IMR-90 (cell line): ENCODE measurements at regions not wholly inside any gene's neighbourhood (a gene's known extent, or its start where the extent isn't known, plus 50 kb on each side); places are given as distances from the start of the nearest gene placed in this dataset.

Experiments used
- ATAC-seq: fragments of 200-7000 bp; cut with Tn5 transposase; 2 replicates; pipeline ENCODE4 v1.9.1; 2020; ENCODE audit warnings: low read depth, mild to moderate bottlenecking, moderate library complexity
- BruUV-seq: library from RNA; stranded (reverse); fragments of 400-500 nt; replicated peaks from 2 replicates; lab custom pipeline; 2021; lab: Mats Ljungman, UMichigan
- CTCF ChIA-PET: fragments of 300-600 bp; formaldehyde crosslinking; extraction: SDS; loops from one replicate; lab custom pipeline; 2021; ENCODE audit warnings: antibody characterized with exemption; lab: Yijun Ruan, JAX
- POLR2A ChIA-PET: fragments of 300-600 bp; sonication (Branson Sonifier 250); formaldehyde crosslinking; loops from one replicate; lab custom pipeline; 2022; ENCODE audit warnings: antibody characterized with exemption; ENCODE audit not compliant: unreplicated experiment; lab: Charles Lee
- DNase-seq: peaks from one replicate; pipeline ENCODE4 v3.0.0; 2013
- H2AFZ ChIP-seq: replicated peaks from 2 replicates; pipeline ENCODE3; 2013; ENCODE audit warnings: low read length, mild to moderate bottlenecking; ENCODE audit not compliant: poor library complexity
- H2AK5ac ChIP-seq: 2 replicates; pipeline ENCODE4 v1.6.1; 2013; ENCODE audit warnings: low read depth, low read length, inconsistent platforms
- H2AK9ac ChIP-seq: replicated peaks from 2 replicates; pipeline ENCODE3; 2013; ENCODE audit warnings: mild to moderate bottlenecking, low read depth, low read length, moderate library complexity; ENCODE audit not compliant: poor library complexity
- H2BK120ac ChIP-seq: 2 replicates; pipeline ENCODE4 v1.6.1; 2013; ENCODE audit warnings: low read depth, low read length, inconsistent platforms
- H2BK15ac ChIP-seq: 3 replicates; pipeline ENCODE4 v1.6.1; 2013; ENCODE audit warnings: low read depth, low read length, inconsistent platforms
- H2BK20ac ChIP-seq: 2 replicates; pipeline ENCODE4 v1.6.1; 2013; ENCODE audit warnings: low read depth, mild to moderate bottlenecking, inconsistent platforms, low read length, moderate library complexity
- H2BK5ac ChIP-seq: 2 replicates; pipeline ENCODE4 v1.6.1; 2013; ENCODE audit warnings: mild to moderate bottlenecking, low read depth, low read length, inconsistent platforms; ENCODE audit not compliant: poor library complexity, severe bottlenecking
- H3K14ac ChIP-seq: replicated peaks from 2 replicates; pipeline ENCODE4 v1.6.1; 2013; ENCODE audit warnings: low read depth, low read length, inconsistent platforms
- H3K18ac ChIP-seq: 2 replicates; pipeline ENCODE4 v1.6.1; 2013; ENCODE audit warnings: low read depth, low read length, control low read depth
- H3K23ac ChIP-seq: 2 replicates; pipeline ENCODE4 v1.6.1; 2013; ENCODE audit warnings: low read depth, low read length, inconsistent platforms
- H3K27ac ChIP-seq: 2 replicates; pipeline ENCODE4 v1.5.1; 2013; ENCODE audit warnings: mild to moderate bottlenecking, control low read depth, low read length; ENCODE audit not compliant: insufficient read depth
- H3K27me3 ChIP-seq: 2 replicates; pipeline ENCODE4 v1.6.1; 2013; ENCODE audit warnings: low read length; ENCODE audit not compliant: control insufficient read depth, insufficient read depth
- H3K36me3 ChIP-seq: 2 replicates; pipeline ENCODE4 v1.6.1; 2013; ENCODE audit warnings: low read length, mixed read lengths; ENCODE audit not compliant: control insufficient read depth, insufficient read depth
- H3K4ac ChIP-seq: 2 replicates; pipeline ENCODE4 v1.6.1; 2013; ENCODE audit warnings: low read depth, low read length, inconsistent platforms
- H3K4me1 ChIP-seq: 2 replicates; pipeline ENCODE4 v1.6.1; 2013; ENCODE audit warnings: low read length, mixed read lengths; ENCODE audit not compliant: control insufficient read depth, insufficient read depth
- H3K4me2 ChIP-seq: 2 replicates; pipeline ENCODE4 v1.6.1; 2013; ENCODE audit warnings: low read depth, mild to moderate bottlenecking, control low read depth, low read length, moderate library complexity
- H3K4me3 ChIP-seq: 2 replicates; pipeline ENCODE4 v1.5.1; 2013; ENCODE audit warnings: low read depth, mild to moderate bottlenecking, control low read depth, low read length, moderate library complexity; ENCODE audit not compliant: insufficient read depth
- H3K56ac ChIP-seq: 2 replicates; pipeline ENCODE4 v1.6.1; 2013; ENCODE audit warnings: low read length, inconsistent platforms; ENCODE audit not compliant: insufficient read depth; ENCODE audit errors: extremely low read depth
- H3K79me1 ChIP-seq, 2 experiments: 2 replicates each; pipeline ENCODE4 v1.6.1; 2013; ENCODE audit warnings: low read length in 2 of 2, inconsistent platforms in 1 of 2, low read depth in 1 of 2
- H3K9ac ChIP-seq: 2 replicates; pipeline ENCODE4 v1.6.1; 2013; ENCODE audit warnings: low read depth, low read length, control low read depth
- H3K9me1 ChIP-seq: 2 replicates; pipeline ENCODE4 v1.6.1; 2013; ENCODE audit warnings: low read length, inconsistent platforms; ENCODE audit not compliant: insufficient read depth
- H3K9me3 ChIP-seq: 2 replicates; pipeline ENCODE4 v1.6.1; 2013; ENCODE audit warnings: low read length; ENCODE audit not compliant: control insufficient read depth, insufficient read depth
- H4K20me1 ChIP-seq: 2 replicates; pipeline ENCODE4 v1.6.1; 2013; ENCODE audit warnings: low read length, inconsistent platforms; ENCODE audit not compliant: insufficient read depth
- H4K5ac ChIP-seq: 2 replicates; pipeline ENCODE4 v1.6.1; 2013; ENCODE audit warnings: mild to moderate bottlenecking, low read depth, low read length, control low read depth
- H4K8ac ChIP-seq, 2 experiments: 2 replicates each; pipeline ENCODE4 v1.6.1; 2013; ENCODE audit warnings: low read depth in 2 of 2, low read length in 2 of 2, control low read depth in 1 of 2, inconsistent platforms in 1 of 2
- H4K91ac ChIP-seq: 2 replicates; pipeline ENCODE4 v1.6.1; 2013; ENCODE audit warnings: low read depth, low read length, inconsistent platforms; ENCODE audit not compliant: insufficient read depth
- BHLHE40 ChIP-seq: fragments of 150-350 bp; IDR thresholded peaks from 2 replicates; pipeline ENCODE4 v1.6.1; 2016; ENCODE audit warnings: mild to moderate bottlenecking, low read depth, low read length
- CEBPB ChIP-seq: IDR thresholded peaks from 2 replicates; pipeline ENCODE4 v1.6.1; 2012; ENCODE audit warnings: low read depth, low read length, improper control_type of control experiment
- CTCF ChIP-seq: conservative IDR thresholded peaks from 2 replicates; pipeline ENCODE4 v1.5.1; 2012; ENCODE audit warnings: mild to moderate bottlenecking, low read depth, low read length, improper control_type of control experiment
- ELK1 ChIP-seq: fragments of 150-350 bp; IDR thresholded peaks from 2 replicates; pipeline ENCODE4 v1.6.1; 2016; ENCODE audit warnings: low read depth, mild to moderate bottlenecking, low read length, moderate library complexity, borderline replicate concordance
- FOS ChIP-seq: fragments of 150-350 bp; IDR thresholded peaks from 2 replicates; pipeline ENCODE4 v1.6.1; 2016; ENCODE audit warnings: low read depth, low read length
- MAFK ChIP-seq: IDR thresholded peaks from 2 replicates; pipeline ENCODE4 v1.6.1; 2012; ENCODE audit warnings: low read depth, low read length, improper control_type of control experiment
- NFE2L2 ChIP-seq: fragments of 150-350 bp; IDR thresholded peaks from 2 replicates; pipeline ENCODE4 v1.6.1; 2016; ENCODE audit warnings: low read depth, mild to moderate bottlenecking, low read length
- POLR2A ChIP-seq: IDR thresholded peaks from 2 replicates; pipeline ENCODE4 v1.6.1; 2012; ENCODE audit warnings: mild to moderate bottlenecking, low read depth, low read length
- RAD21 ChIP-seq: IDR thresholded peaks from 2 replicates; pipeline ENCODE4 v1.6.1; 2012; ENCODE audit warnings: low read length, improper control_type of control experiment
- RFX5 ChIP-seq: IDR thresholded peaks from 2 replicates; pipeline ENCODE4 v1.8.0; 2012; ENCODE audit warnings: low read depth, mild to moderate bottlenecking, low read length, moderate library complexity
- SMC3 ChIP-seq: fragments of 150-350 bp; IDR thresholded peaks from 2 replicates; pipeline ENCODE4 v1.6.1; 2016; ENCODE audit warnings: low read depth, mild to moderate bottlenecking, antibody characterized with exemption, low read length, moderate library complexity
- USF2 ChIP-seq: fragments of 150-350 bp; IDR thresholded peaks from 2 replicates; pipeline ENCODE4 v1.6.1; 2017; ENCODE audit warnings: mild to moderate bottlenecking, antibody characterized with exemption, low read length, low read depth
- WGBS, 2 experiments: methylation state at CpG; one replicate each; pipeline versions ENCODE4 v1.1.5 to v1.1.7; 2013; ENCODE audit warnings: missing lambda C conversion rate in 2 of 2; ENCODE audit not compliant: insufficient read length in 1 of 2; ENCODE audit errors: extremely low coverage in 2 of 2; 5-methylcytosine and 5-hydroxymethylcytosine counted together
- dilution Hi-C: fragments of 300-500 bp; cut with HindIII; formaldehyde crosslinking; loops from one replicate; pipeline ENCODE4 v1.14.3; 2018; ENCODE audit warnings: low sequenced_read_pairs; ENCODE audit not compliant: unreplicated experiment
- in situ Hi-C: fragments of 300-500 bp; cut with MboI; formaldehyde crosslinking; loops from 3 replicates; pipeline ENCODE4 v1.14.3; 2019; ENCODE audit warnings: low sequenced_read_pairs, inconsistent platforms, mixed read lengths
- intact Hi-C: fragments of 100-400 bp; cut with micrococcal nuclease; formaldehyde crosslinking; loops from 2 replicates; pipeline ENCODE4 v1.10.0; 2022

- Histone ChIP-seq H2AK5ac (no peak overlapping the region), H3K18ac (no peak overlapping the region), H3K23ac (no peak overlapping the region), H3K27ac (no peak overlapping the region), H2BK20ac (no peak overlapping the region), H2BK5ac (no peak overlapping the region), H3K4me1 (no peaks in the 10 kb centered on the region), H3K9ac (no peak overlapping the region), H3K27me3 (no peaks in the 10 kb centered on the region), H3K4ac (no peak overlapping the region), H4K91ac (no peak overlapping the region), H4K20me1 (no peaks in the 10 kb centered on the region), H3K36me3 (no peaks in the 10 kb centered on the region), H2AK9ac (no peak overlapping the region), H3K14ac (no peak overlapping the region), H2BK120ac (no peak overlapping the region), H2AFZ (no peak overlapping the region), H4K8ac (no peak overlapping the region), H3K9me1 (0 out of 2 replicates have a peak, but pooled peaks cover 2% of the 10 kb centered on the region), H3K79me1 (no peaks in the 10 kb centered on the region), H3K4me2 (no peak overlapping the region), H3K9me3 (no peaks in the 10 kb centered on the region), H3K4me3 (no peak overlapping the region), H3K56ac (no peak overlapping the region), H2BK15ac (no peak overlapping the region), H4K5ac (no peak overlapping the region)
- dilution Hi-C loops = no loop called here
- CTCF ChIA-PET = interaction anchor here (0.6 kb wide), 1 partner anchor 9 kb away, joined by 4 read pairs; no protein-coding TSS in a partner anchor
- WGBS, 2 experiments = no CpG with 5 or more reads among the region's 2 CpGs
- in situ Hi-C loops = no loop called here
- ATAC-seq = no peak
- intact Hi-C loops = no loop called here
- POLR2A ChIA-PET = no interaction called here
- TF ChIP-seq RAD21 (no peak), MAFK (no peak), SMC3 (no peak), CTCF (no peak), RFX5 (no peak), BHLHE40 (no peak), USF2 (no peak), FOS (no peak), ELK1 (no peak), POLR2A (no peak), CEBPB (no peak), NFE2L2 (no peak)
- no peak for DNase-seq
- no TSS peak for BruUV-seq
These were observed 165.0 kb upstream of the GORAB start for GRCh38 chr1:170366980-170367379.
